K562 (cell line): ENCODE measurements at regions not wholly inside any gene's neighbourhood (a gene's known extent, or its start where the extent isn't known, plus 50 kb on each side); places are given as distances from the start of the nearest gene placed in this dataset.

Experiments
- ATAC-seq: fragments of 200-7000 bp; cut with Tn5 transposase; 3 replicates; pipeline ENCODE4 v1.9.1; 2020; ENCODE audit warnings: moderate library complexity
- BruUV-seq: library from RNA; stranded (reverse); fragments of 400-500 nt; replicated peaks from 2 replicates; lab custom pipeline; 2021; lab: Mats Ljungman, UMichigan
- CTCF ChIA-PET: fragments of 300-600 bp; formaldehyde crosslinking; extraction: SDS; loops from one replicate; lab custom pipeline; 2021; ENCODE audit warnings: low intra/inter-chr PET ratio; lab: Yijun Ruan, JAX
- POLR2A ChIA-PET: fragments of 300-600, 350-650 bp; sonication (Branson Sonifier 250); formaldehyde crosslinking; extraction: SDS; loops from one replicate; lab custom pipeline; 2021; ENCODE audit warnings: antibody characterized with exemption, inconsistent platforms; lab: Yijun Ruan, JAX
- DNase-seq, 4 experiments: peaks; one replicate each; pipeline versions ENCODE4 v3.0.0 to v3.0.0-alpha.2; 2011 to 2018; ENCODE audit warnings: low spot score in 3 of 4, mixed read lengths in 3 of 4; ENCODE audit errors: extremely low read depth in 1 of 4
- FAIRE-seq: peaks from 2 replicates; lab custom pipeline; 2011; peaks lifted over from hg19 to GRCh38; lab: Jason Lieb, UNC
- H2AFZ ChIP-seq: 2 replicates; pipeline ENCODE4 v1.6.0; 2011; ENCODE audit warnings: low read depth, low read length, control low read depth, inconsistent platforms
- H3K27ac ChIP-seq: fragments of 200-600 bp; 3 replicates; pipeline ENCODE4 v1.8.0; 2011; ENCODE audit warnings: low read depth, mild to moderate bottlenecking, control low read depth, inconsistent platforms, low read length, moderate library complexity, mixed read lengths; ENCODE audit errors: extremely low read depth
- H3K27me3 ChIP-seq, 2 experiments: fragments of 300-600 bp in 1 of 2; 2 replicates in 1 of 2; 3 replicates in 1 of 2; pipeline versions ENCODE4 v1.6.0 to v1.8.0; 2011; ENCODE audit warnings: inconsistent platforms in 2 of 2, low read length in 2 of 2, mild to moderate bottlenecking in 1 of 2, mixed read lengths in 1 of 2, moderate library complexity in 1 of 2; ENCODE audit not compliant: control insufficient read depth in 2 of 2, insufficient read depth in 2 of 2
- H3K36me3 ChIP-seq: fragments of 300-600 bp; 3 replicates; pipeline ENCODE4 v1.8.0; 2011; ENCODE audit warnings: mild to moderate bottlenecking, low read length, inconsistent platforms; ENCODE audit not compliant: control insufficient read depth, insufficient read depth
- H3K4me1 ChIP-seq, 2 experiments: fragments of 200-600 bp in 1 of 2; replicated peaks in 1 of 2; 2 replicates in 1 of 2; 3 replicates in 1 of 2; pipeline versions ENCODE4 v1.5.1 to v1.8.0; 2011; ENCODE audit warnings: inconsistent platforms in 2 of 2, low read length in 2 of 2, mild to moderate bottlenecking in 1 of 2, mixed read lengths in 1 of 2, moderate library complexity in 1 of 2; ENCODE audit not compliant: control insufficient read depth in 2 of 2, insufficient read depth in 2 of 2
- H3K4me2 ChIP-seq: 2 replicates; pipeline ENCODE4 v1.6.1; 2011; ENCODE audit warnings: low read length, control low read depth, inconsistent platforms, mixed read lengths; ENCODE audit not compliant: insufficient read depth
- H3K4me3 ChIP-seq: fragments of 200-600 bp; sonication (generic), shearing (Covaris generic); 2 replicates; pipeline ENCODE4 v1.5.1; 2016; ENCODE audit warnings: control low read depth, inconsistent platforms
- H3K79me2 ChIP-seq: fragments of 200-600 bp; 3 replicates; pipeline ENCODE4 v1.8.0; 2011; ENCODE audit warnings: low read length, inconsistent platforms; ENCODE audit not compliant: control insufficient read depth, insufficient read depth
- H3K9ac ChIP-seq, 2 experiments: 2 replicates each; pipeline versions ENCODE4 v1.6.0 to v1.6.1; 2011; ENCODE audit warnings: low read depth in 2 of 2, low read length in 2 of 2, control low read depth in 1 of 2, inconsistent platforms in 1 of 2, mild to moderate bottlenecking in 1 of 2, mixed read lengths in 1 of 2; ENCODE audit not compliant: insufficient read depth in 1 of 2
- H3K9me1 ChIP-seq: one replicate; pipeline ENCODE4 v1.6.0; 2011; ENCODE audit warnings: inconsistent platforms, mild to moderate bottlenecking, low read length, moderate library complexity; ENCODE audit not compliant: control insufficient read depth, insufficient read depth
- H3K9me3 ChIP-seq: replicated peaks from 2 replicates; pipeline ENCODE4 v1.5.1; 2011; ENCODE audit warnings: low read depth, low read length, inconsistent platforms; ENCODE audit not compliant: control insufficient read depth, insufficient read depth
- H4K20me1 ChIP-seq: replicated peaks from 2 replicates; pipeline ENCODE4 v1.6.1; 2011; ENCODE audit warnings: low read length, inconsistent platforms, mixed read lengths; ENCODE audit not compliant: control insufficient read depth, insufficient read depth
- HDGF ChIP-seq: fragments of 450-650 bp; IDR thresholded peaks from 2 replicates; pipeline ENCODE4 v1.6.1; 2016
- HINFP ChIP-seq: fragments of 450-650 bp; conservative IDR thresholded peaks from 2 replicates; pipeline ENCODE4 v1.6.1; 2016; ENCODE audit warnings: missing genetic modification characterization, low read depth, mild to moderate bottlenecking, control low read depth, missing compliant biosample characterization
- ZNF197 ChIP-seq: fragments of 200-800 bp; sonication (Bioruptor generic); IDR thresholded peaks from 2 replicates; pipeline ENCODE4 v1.6.1; 2016; ENCODE audit warnings: low read depth, missing genetic modification characterization, missing compliant biosample characterization
- ZNF232 ChIP-seq: sonication (generic); formaldehyde crosslinking; IDR thresholded peaks from 2 replicates; pipeline ENCODE4 v1.8.0; 2022; ENCODE audit warnings: mild to moderate bottlenecking, missing genetic modification reagents
- ZNF592 ChIP-seq: fragments of 450-650 bp; IDR thresholded peaks from 2 replicates; pipeline ENCODE4 v1.6.1; 2017; ENCODE audit warnings: antibody characterized with exemption, mild to moderate bottlenecking
- WGBS: fragments of 100-300 bp; shearing (Covaris generic); methylation state at CpG from one replicate; pipeline ENCODE4 v1.1.6; 2016; ENCODE audit warnings: low coverage, mixed read lengths; ENCODE audit not compliant: insufficient coverage; ENCODE audit errors: missing lambda C conversion rate; 5-methylcytosine and 5-hydroxymethylcytosine counted together
- in situ Hi-C: fragments of 300-500 bp; cut with MboI; formaldehyde crosslinking; loops from 4 replicates; pipeline ENCODE4 v1.15.0; 2018; ENCODE audit warnings: inconsistent platforms, mixed read lengths
- intact Hi-C: fragments of 100-400 bp; cut with micrococcal nuclease; formaldehyde crosslinking; loops from 2 replicates; pipeline ENCODE4 v1.14.2; 2022

- 0 out of 2 replicates have a peak, but pooled peaks have one; percentile 19 for TF ChIP-seq ZNF592
Measured at GRCh38 chr10:91104193-91105041, 116.0 kb upstream of the PCGF5 start (continued).

- Histone ChIP-seq H2AFZ (peak overlapping the region; percentile 94), H3K36me3 (no peaks in the 10 kb centered on the region), H3K9ac (peak overlapping the region in 1 of 2 experiments; percentile 17; a peak in 1 of 4 replicates), H3K27ac (peak overlapping the region; percentile 89), H3K4me1 (peaks cover 27 to 34% of the 10 kb centered on the region in 2 experiments), H3K9me1 (no peaks in the 10 kb centered on the region), H3K4me3 (no peak overlapping the region), H3K27me3 (no peaks in the 10 kb centered on the region), H3K79me2 (no peaks in the 10 kb centered on the region), H3K4me2 (peak overlapping the region; percentile 76), H4K20me1 (no peaks in the 10 kb centered on the region), H3K9me3 (no peaks in the 10 kb centered on the region)
- peak; percentile 88 for FAIRE-seq
- peak in 1 of 4 experiments; percentile 21 for DNase-seq
- ChIA-PET CTCF (no interaction called here), POLR2A (no interaction called here)
- TF ChIP-seq HINFP (tag) (no peak), HDGF (no peak), ZNF232 (CRISPR knock-in tag) (no peak), ZNF197 (CRISPR knock-in tag) (no peak)
- no TSS peak for BruUV-seq
- WGBS: no CpG with 5 or more reads among the region's 2 CpGs
- in situ Hi-C loops (no loop called here), intact Hi-C loops (no loop called here)
- ATAC-seq: peak; percentile 7; the same call in 2 of the 3 replicates
Measured at GRCh38 chr10:91105269-91105668, 115.2 kb upstream of the PCGF5 start.
